ENCODE measurements at regions not wholly inside any gene's neighbourhood (a gene's known extent, or its start where the extent isn't known, plus 50 kb on each side); places are given as distances from the start of the nearest gene placed in this dataset.

DNA sequence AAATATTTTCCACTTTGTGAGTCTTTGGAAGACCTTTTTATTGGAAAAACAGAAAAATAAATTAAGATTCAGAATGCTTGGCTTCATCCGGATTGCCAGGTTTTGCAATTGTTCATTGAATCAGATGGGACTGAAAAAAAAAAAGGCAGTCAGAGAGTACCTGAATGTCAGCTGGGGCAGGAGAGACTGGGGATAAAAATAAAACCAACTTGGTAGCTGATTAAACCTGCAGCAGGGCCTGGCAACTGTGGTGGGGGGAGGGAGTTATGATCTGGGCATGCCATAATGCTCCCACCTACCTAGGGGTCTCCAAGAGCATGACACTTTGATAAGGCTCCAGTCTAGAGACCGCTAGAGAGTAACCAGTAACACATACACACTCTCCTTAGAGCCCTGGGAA, 454.4 kb downstream of the DTWD2 start:
- H2BK5ac ChIP-seq (ENCODE audit: low read length) = no peak overlapping the region
- no peak overlapping the region for H4K8ac ChIP-seq (ENCODE audit: low read depth, low read length)
- H3K4ac ChIP-seq (ENCODE audit: low read depth, low read length) = no peak overlapping the region
- H3K9ac ChIP-seq (ENCODE audit: low read length) = no peak overlapping the region
- no peaks in the 10 kb centered on the region for H3K27me3 ChIP-seq (ENCODE audit: insufficient read depth, low read length, poor library complexity)
- H3K56ac ChIP-seq (ENCODE audit: low read length) = no peak overlapping the region
- no peaks in the 10 kb centered on the region for H3K79me2 ChIP-seq (ENCODE audit: control insufficient read depth, insufficient read depth, low read length)
- H2BK120ac ChIP-seq (ENCODE audit: low read depth, low read length) = no peak overlapping the region
- no CpG with 5 or more reads among the region's 2 CpGs for WGBS (ENCODE audit: extremely low coverage, insufficient coverage, low lambda C conversion rate)
- H2BK15ac ChIP-seq (replicated peaks; ENCODE audit: low read depth) = no peak overlapping the region
- H4K5ac ChIP-seq (ENCODE audit: low read length) = no peak overlapping the region
- no peak overlapping the region for H3K18ac ChIP-seq (ENCODE audit: low read length)
- H3K36me3 ChIP-seq (ENCODE audit: control insufficient read depth, insufficient read depth, low read length) = no peaks in the 10 kb centered on the region
- no peak overlapping the region for H3K27ac ChIP-seq (ENCODE audit: low read depth, low read length)
- DNase-seq = no peak
- no peaks in the 10 kb centered on the region for H3K79me1 ChIP-seq (ENCODE audit: low read length)
- no peak overlapping the region for H3K4me3 ChIP-seq (ENCODE audit: low read length)
- H3K23ac ChIP-seq (ENCODE audit: low read length) = no peak overlapping the region
- H3K4me2 ChIP-seq (ENCODE audit: low read length) = no peak overlapping the region
- H2AK5ac ChIP-seq (ENCODE audit: low read length) = no peak overlapping the region
- H3K4me1 ChIP-seq (ENCODE audit: control insufficient read depth, low read depth, low read length) = no peaks in the 10 kb centered on the region

DNA sequence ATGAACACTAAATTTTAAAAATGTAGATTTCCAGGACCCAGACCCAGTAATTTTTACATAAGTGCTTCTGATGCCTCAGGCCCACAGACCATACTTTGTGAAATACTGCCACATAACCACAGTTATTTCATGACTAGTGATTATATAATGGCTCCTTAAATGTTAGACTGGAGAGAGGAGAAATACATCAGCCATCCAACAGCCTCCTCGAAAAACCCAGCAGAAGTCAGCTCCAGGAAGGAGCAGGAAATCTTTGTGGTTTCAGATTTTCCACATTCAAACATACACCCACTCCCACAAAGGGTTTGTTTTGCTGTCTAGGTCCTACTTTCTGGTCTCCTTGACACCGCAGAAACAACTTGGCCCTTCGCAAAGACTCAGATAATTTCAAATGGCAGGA, 455.2 kb downstream of the DTWD2 start:
- H2AK5ac ChIP-seq (ENCODE audit: low read length) = no peak overlapping the region
- no peak overlapping the region for H3K9ac ChIP-seq (ENCODE audit: low read length)
- no peak overlapping the region for H3K56ac ChIP-seq (ENCODE audit: low read length)
- H3K18ac ChIP-seq (ENCODE audit: low read length) = no peak overlapping the region
- H3K4me3 ChIP-seq (ENCODE audit: low read length) = no peak overlapping the region
- H4K5ac ChIP-seq (ENCODE audit: low read length) = no peak overlapping the region
- no peak overlapping the region for H2BK5ac ChIP-seq (ENCODE audit: low read length)
- no peak overlapping the region for H3K23ac ChIP-seq (ENCODE audit: low read length)
- H2BK120ac ChIP-seq (ENCODE audit: low read depth, low read length) = no peak overlapping the region
- no peaks in the 10 kb centered on the region for H3K79me2 ChIP-seq (ENCODE audit: control insufficient read depth, insufficient read depth, low read length)
- DNase-seq = no peak
- no peak overlapping the region for H2BK15ac ChIP-seq (replicated peaks; ENCODE audit: low read depth)
- no peaks in the 10 kb centered on the region for H3K79me1 ChIP-seq (ENCODE audit: low read length)
- WGBS (ENCODE audit: extremely low coverage, insufficient coverage, low lambda C conversion rate) = no CpG with 5 or more reads among the region's 3 CpGs
- no peak overlapping the region for H3K4me2 ChIP-seq (ENCODE audit: low read length)
- H4K8ac ChIP-seq (ENCODE audit: low read depth, low read length) = no peak overlapping the region
- no peak overlapping the region for H3K27ac ChIP-seq (ENCODE audit: low read depth, low read length)
- H3K4ac ChIP-seq (ENCODE audit: low read depth, low read length) = no peak overlapping the region
- H3K4me1 ChIP-seq (ENCODE audit: control insufficient read depth, low read depth, low read length) = no peaks in the 10 kb centered on the region
- H3K36me3 ChIP-seq (ENCODE audit: control insufficient read depth, insufficient read depth, low read length) = no peaks in the 10 kb centered on the region
- no peaks in the 10 kb centered on the region for H3K27me3 ChIP-seq (ENCODE audit: insufficient read depth, low read length, poor library complexity)

DNA sequence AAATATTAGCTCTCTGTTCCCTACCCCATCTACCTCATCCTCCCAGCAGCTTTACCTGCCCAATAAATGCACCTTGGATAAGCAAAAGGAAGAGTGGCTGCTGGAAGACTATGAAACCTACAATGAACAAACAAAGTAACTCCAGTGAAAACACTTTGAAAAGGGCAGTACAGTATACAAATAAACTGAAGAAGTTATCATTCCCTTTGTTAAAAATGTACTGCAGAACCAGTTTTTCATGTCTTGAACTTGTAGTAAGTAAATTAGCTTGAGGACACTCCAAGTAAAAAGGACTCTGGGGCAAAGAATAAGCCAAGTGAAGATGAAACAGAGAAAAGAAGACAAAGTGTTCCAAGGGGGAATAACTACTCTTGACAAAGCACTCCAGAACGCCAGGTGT, 457.1 kb downstream of the DTWD2 start:
- Histone ChIP-seq H3K4ac (ENCODE audit: low read depth, low read length) (no peak overlapping the region), H3K4me1 (ENCODE audit: control insufficient read depth, low read depth, low read length) (no peaks in the 10 kb centered on the region), H3K4me2 (ENCODE audit: low read length) (no peak overlapping the region), H3K4me3 (ENCODE audit: low read length) (no peak overlapping the region), H4K5ac (ENCODE audit: low read length) (no peak overlapping the region), H3K18ac (ENCODE audit: low read length) (no peak overlapping the region), H3K56ac (ENCODE audit: low read length) (no peak overlapping the region), H3K36me3 (ENCODE audit: control insufficient read depth, insufficient read depth, low read length) (no peaks in the 10 kb centered on the region), H3K9ac (ENCODE audit: low read length) (no peak overlapping the region), H3K27me3 (ENCODE audit: insufficient read depth, low read length, poor library complexity) (no peaks in the 10 kb centered on the region), H3K79me1 (ENCODE audit: low read length) (no peaks in the 10 kb centered on the region), H2AK5ac (ENCODE audit: low read length) (no peak overlapping the region), H3K27ac (ENCODE audit: low read depth, low read length) (no peak overlapping the region), H2BK5ac (ENCODE audit: low read length) (no peak overlapping the region), H2BK15ac (replicated peaks; ENCODE audit: low read depth) (no peak overlapping the region), H3K79me2 (ENCODE audit: control insufficient read depth, insufficient read depth, low read length) (no peaks in the 10 kb centered on the region), H3K23ac (ENCODE audit: low read length) (no peak overlapping the region), H2BK120ac (ENCODE audit: low read depth, low read length) (no peak overlapping the region), H4K8ac (ENCODE audit: low read depth, low read length) (no peak overlapping the region)
- no peak for DNase-seq
- WGBS (ENCODE audit: extremely low coverage, insufficient coverage, low lambda C conversion rate) = no CpG with 5 or more reads among the region's 1 CpG

DNA sequence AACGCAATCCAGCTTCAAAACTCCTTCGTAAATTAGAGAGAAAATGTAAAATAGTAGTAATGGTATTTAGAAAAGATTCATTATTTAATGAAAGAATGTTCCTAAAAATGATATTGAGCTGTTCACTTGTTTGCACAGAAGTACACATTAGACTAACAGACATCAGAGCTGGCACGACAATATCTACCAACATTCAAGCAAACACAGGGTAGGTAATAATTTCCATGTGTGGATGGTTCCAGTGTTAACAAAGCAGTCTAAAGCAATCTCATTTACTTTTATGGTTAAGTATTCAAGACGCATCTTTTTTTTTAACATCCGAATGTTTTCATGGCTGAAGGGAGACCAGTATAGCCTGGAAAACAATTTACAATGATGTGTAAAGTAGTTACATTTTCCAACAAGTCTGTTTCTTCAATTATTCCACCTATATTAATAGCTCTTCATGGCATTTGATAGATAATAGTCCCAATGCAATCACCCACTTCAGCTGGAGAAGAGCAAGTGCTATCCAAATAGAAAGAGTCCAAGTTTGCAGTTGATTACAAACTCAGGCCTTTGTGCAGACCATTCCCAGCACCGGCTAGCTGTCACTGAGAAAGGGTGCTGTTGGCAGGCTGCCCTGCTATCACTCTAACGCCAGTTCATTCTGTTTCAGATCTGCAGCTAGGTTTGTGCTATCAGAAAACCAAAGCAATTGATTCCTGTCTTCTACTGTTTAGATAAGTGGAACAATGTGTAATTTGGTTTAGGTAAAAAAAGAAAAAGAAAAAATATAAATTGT, 458.8 kb downstream of the DTWD2 start:
- Histone ChIP-seq H3K18ac (ENCODE audit: low read length) (no peak overlapping the region), H3K27me3 (ENCODE audit: insufficient read depth, low read length, poor library complexity) (no peaks in the 10 kb centered on the region), H3K56ac (ENCODE audit: low read length) (no peak overlapping the region), H3K36me3 (ENCODE audit: control insufficient read depth, insufficient read depth, low read length) (no peaks in the 10 kb centered on the region), H3K4ac (ENCODE audit: low read depth, low read length) (no peak overlapping the region), H4K8ac (ENCODE audit: low read depth, low read length) (no peak overlapping the region), H3K9ac (ENCODE audit: low read length) (no peak overlapping the region), H3K4me1 (ENCODE audit: control insufficient read depth, low read depth, low read length) (no peaks in the 10 kb centered on the region), H3K4me3 (ENCODE audit: low read length) (no peak overlapping the region), H2BK15ac (replicated peaks; ENCODE audit: low read depth) (no peak overlapping the region), H4K5ac (ENCODE audit: low read length) (no peak overlapping the region), H3K23ac (ENCODE audit: low read length) (no peak overlapping the region), H2AK5ac (ENCODE audit: low read length) (no peak overlapping the region), H3K79me1 (ENCODE audit: low read length) (no peaks in the 10 kb centered on the region), H2BK5ac (ENCODE audit: low read length) (no peak overlapping the region), H2BK120ac (ENCODE audit: low read depth, low read length) (no peak overlapping the region), H3K4me2 (ENCODE audit: low read length) (no peak overlapping the region), H3K79me2 (ENCODE audit: control insufficient read depth, insufficient read depth, low read length) (no peaks in the 10 kb centered on the region), H3K27ac (ENCODE audit: low read depth, low read length) (no peak overlapping the region)
- no CpG with 5 or more reads among the region's 7 CpGs for WGBS (ENCODE audit: extremely low coverage, insufficient coverage, low lambda C conversion rate)
- no peak for DNase-seq

DNA sequence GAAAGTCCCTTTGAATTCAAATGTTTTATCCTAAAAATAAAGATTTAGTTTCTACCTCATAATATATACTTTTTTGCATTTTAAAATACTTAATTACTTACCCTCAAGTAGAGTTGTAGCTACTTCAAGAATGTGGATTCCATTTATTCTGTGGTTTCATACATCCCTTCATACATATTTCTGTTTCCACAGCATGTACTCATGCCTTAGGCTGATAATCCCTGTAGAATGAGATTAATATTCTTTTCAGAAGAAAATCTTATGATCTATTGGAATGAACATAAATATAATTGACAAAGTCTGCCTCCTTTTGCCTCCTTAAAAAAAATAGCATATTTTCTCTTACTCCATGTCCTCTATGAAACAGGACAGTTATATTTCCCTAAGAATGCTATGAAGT, 465.7 kb downstream of the DTWD2 start:
- H2AK5ac ChIP-seq (ENCODE audit: low read length) = no peak overlapping the region
- no peak for DNase-seq
- no peak overlapping the region for H3K56ac ChIP-seq (ENCODE audit: low read length)
- H2BK15ac ChIP-seq (replicated peaks; ENCODE audit: low read depth) = no peak overlapping the region
- no peak overlapping the region for H3K4me2 ChIP-seq (ENCODE audit: low read length)
- no peak overlapping the region for H4K8ac ChIP-seq (ENCODE audit: low read depth, low read length)
- no peaks in the 10 kb centered on the region for H3K79me1 ChIP-seq (ENCODE audit: low read length)
- H3K23ac ChIP-seq (ENCODE audit: low read length) = no peak overlapping the region
- no peak overlapping the region for H4K5ac ChIP-seq (ENCODE audit: low read length)
- no peaks in the 10 kb centered on the region for H3K27me3 ChIP-seq (ENCODE audit: insufficient read depth, low read length, poor library complexity)
- H3K79me2 ChIP-seq (ENCODE audit: control insufficient read depth, insufficient read depth, low read length) = no peaks in the 10 kb centered on the region
- no peak overlapping the region for H3K18ac ChIP-seq (ENCODE audit: low read length)
- no peaks in the 10 kb centered on the region for H3K36me3 ChIP-seq (ENCODE audit: control insufficient read depth, insufficient read depth, low read length)
- no peak overlapping the region for H3K4me3 ChIP-seq (ENCODE audit: low read length)
- H3K4ac ChIP-seq (ENCODE audit: low read depth, low read length) = no peak overlapping the region
- H3K4me1 ChIP-seq (ENCODE audit: control insufficient read depth, low read depth, low read length) = no peaks in the 10 kb centered on the region
- no peak overlapping the region for H3K27ac ChIP-seq (ENCODE audit: low read depth, low read length)
- no peak overlapping the region for H3K9ac ChIP-seq (ENCODE audit: low read length)
- H2BK5ac ChIP-seq (ENCODE audit: low read length) = no peak overlapping the region
- H2BK120ac ChIP-seq (ENCODE audit: low read depth, low read length) = no peak overlapping the region

DNA sequence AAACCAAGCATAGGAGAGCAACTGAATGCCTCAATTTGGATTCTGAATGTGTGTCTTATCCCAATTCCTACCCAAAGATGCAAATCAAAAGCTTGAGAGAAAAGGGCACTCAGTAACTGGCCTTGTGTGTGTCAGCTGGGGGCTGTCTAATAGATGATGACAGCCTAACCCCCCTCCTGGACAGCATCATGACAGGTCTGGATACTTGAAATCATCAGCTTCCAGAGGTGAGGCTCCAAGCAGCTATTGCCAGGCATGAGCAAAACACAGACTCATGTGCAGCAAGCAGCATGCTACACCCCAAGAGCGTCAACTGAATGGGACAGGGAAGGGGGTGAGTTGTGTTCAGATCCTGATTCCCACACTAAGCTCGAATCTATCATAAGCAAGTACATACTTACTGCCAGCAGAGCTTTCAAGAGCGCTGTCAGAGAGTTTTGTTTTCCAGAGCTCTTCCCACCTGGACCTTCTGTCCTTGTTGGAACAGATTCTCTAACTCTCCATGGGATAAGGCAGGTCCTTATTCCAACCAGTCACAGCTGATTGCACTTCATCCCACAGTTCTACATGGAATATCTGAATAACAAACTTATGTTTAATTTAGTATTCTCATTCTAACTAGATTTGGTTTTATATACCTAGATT, 467.5 kb downstream of the DTWD2 start:
- H2BK5ac ChIP-seq (ENCODE audit: low read length) = no peak overlapping the region
- no peak overlapping the region for H3K9ac ChIP-seq (ENCODE audit: low read length)
- H3K18ac ChIP-seq (ENCODE audit: low read length) = no peak overlapping the region
- H3K56ac ChIP-seq (ENCODE audit: low read length) = no peak overlapping the region
- H3K4me3 ChIP-seq (ENCODE audit: low read length) = no peak overlapping the region
- DNase-seq = no peak
- H2AK5ac ChIP-seq (ENCODE audit: low read length) = no peak overlapping the region
- no CpG with 5 or more reads among the region's 3 CpGs for WGBS (ENCODE audit: extremely low coverage, insufficient coverage, low lambda C conversion rate)
- H3K4me2 ChIP-seq (ENCODE audit: low read length) = no peak overlapping the region
- H4K8ac ChIP-seq (ENCODE audit: low read depth, low read length) = no peak overlapping the region
- H2BK120ac ChIP-seq (ENCODE audit: low read depth, low read length) = no peak overlapping the region
- no peak overlapping the region for H3K27ac ChIP-seq (ENCODE audit: low read depth, low read length)
- H3K36me3 ChIP-seq (ENCODE audit: control insufficient read depth, insufficient read depth, low read length) = no peaks in the 10 kb centered on the region
- no peaks in the 10 kb centered on the region for H3K4me1 ChIP-seq (ENCODE audit: control insufficient read depth, low read depth, low read length)
- no peaks in the 10 kb centered on the region for H3K79me1 ChIP-seq (ENCODE audit: low read length)
- H3K23ac ChIP-seq (ENCODE audit: low read length) = no peak overlapping the region
- no peaks in the 10 kb centered on the region for H3K79me2 ChIP-seq (ENCODE audit: control insufficient read depth, insufficient read depth, low read length)
- H4K5ac ChIP-seq (ENCODE audit: low read length) = no peak overlapping the region
- H3K4ac ChIP-seq (ENCODE audit: low read depth, low read length) = no peak overlapping the region
- H3K27me3 ChIP-seq (ENCODE audit: insufficient read depth, low read length, poor library complexity) = no peaks in the 10 kb centered on the region
- H2BK15ac ChIP-seq (replicated peaks; ENCODE audit: low read depth) = no peak overlapping the region
